AG04450 (cell line): ENCODE measurements at regions not wholly inside any gene's neighbourhood (a gene's known extent, or its start where the extent isn't known, plus 50 kb on each side); places are given as distances from the start of the nearest gene placed in this dataset.

Experiments
- CTCF ChIA-PET: fragments of 300-600, 350-600 bp; formaldehyde crosslinking; extraction: SDS; loops from one replicate; lab custom pipeline; 2022; ENCODE audit warnings: antibody characterized with exemption, inconsistent platforms; lab: Charles Lee
- POLR2A ChIA-PET: fragments of 350-600 bp; formaldehyde crosslinking; extraction: SDS; loops from one replicate; lab custom pipeline; 2021; ENCODE audit warnings: antibody characterized with exemption, inconsistent platforms; lab: Yijun Ruan, JAX
- DNase-seq: peaks from one replicate; pipeline ENCODE4 v3.0.0-alpha.2; 2011; ENCODE audit warnings: low read depth, low spot score
- H3K27ac ChIP-seq: one replicate; pipeline ENCODE4 v1.5.1; 2012; ENCODE audit warnings: low read depth, low read length, control low read depth
- H3K27me3 ChIP-seq: one replicate; pipeline ENCODE4 v1.6.0; 2012; ENCODE audit warnings: low read length; ENCODE audit not compliant: control insufficient read depth, insufficient read depth
- H3K4me3 ChIP-seq: 2 replicates; pipeline ENCODE4 v1.5.1; 2011; ENCODE audit warnings: mild to moderate bottlenecking, low read depth, low read length, control low read depth
- H3K9me3 ChIP-seq: 2 replicates; pipeline ENCODE4 v1.5.1; 2012; ENCODE audit warnings: low read length; ENCODE audit not compliant: control insufficient read depth, insufficient read depth
- TF ChIP-seq, protein P1 (sequence below): IDR thresholded peaks from 2 replicates; pipeline ENCODE4 v1.5.1; 2011; ENCODE audit warnings: low read depth, low read length, control low read depth, inconsistent platforms

- Histone ChIP-seq H3K4me3 (no peak overlapping the region), H3K27me3 (no peaks in the 10 kb centered on the region), H3K27ac (no peak overlapping the region), H3K9me3 (no peaks in the 10 kb centered on the region)
- TF ChIP-seq, protein P1, sequence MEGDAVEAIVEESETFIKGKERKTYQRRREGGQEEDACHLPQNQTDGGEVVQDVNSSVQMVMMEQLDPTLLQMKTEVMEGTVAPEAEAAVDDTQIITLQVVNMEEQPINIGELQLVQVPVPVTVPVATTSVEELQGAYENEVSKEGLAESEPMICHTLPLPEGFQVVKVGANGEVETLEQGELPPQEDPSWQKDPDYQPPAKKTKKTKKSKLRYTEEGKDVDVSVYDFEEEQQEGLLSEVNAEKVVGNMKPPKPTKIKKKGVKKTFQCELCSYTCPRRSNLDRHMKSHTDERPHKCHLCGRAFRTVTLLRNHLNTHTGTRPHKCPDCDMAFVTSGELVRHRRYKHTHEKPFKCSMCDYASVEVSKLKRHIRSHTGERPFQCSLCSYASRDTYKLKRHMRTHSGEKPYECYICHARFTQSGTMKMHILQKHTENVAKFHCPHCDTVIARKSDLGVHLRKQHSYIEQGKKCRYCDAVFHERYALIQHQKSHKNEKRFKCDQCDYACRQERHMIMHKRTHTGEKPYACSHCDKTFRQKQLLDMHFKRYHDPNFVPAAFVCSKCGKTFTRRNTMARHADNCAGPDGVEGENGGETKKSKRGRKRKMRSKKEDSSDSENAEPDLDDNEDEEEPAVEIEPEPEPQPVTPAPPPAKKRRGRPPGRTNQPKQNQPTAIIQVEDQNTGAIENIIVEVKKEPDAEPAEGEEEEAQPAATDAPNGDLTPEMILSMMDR, result no peak
- ChIA-PET CTCF (no interaction called here), POLR2A (no interaction called here)
- DNase-seq, result no peak
Observed at GRCh38 chr2:41482659-41483058, 565.2 kb upstream of the PKDCC start.

GRCh38 chr2:41483226-41483625 is 564.6 kb upstream of the PKDCC start:
- CTCF ChIA-PET, result no interaction called here
- Histone ChIP-seq H3K9me3 (no peaks in the 10 kb centered on the region), H3K27me3 (no peaks in the 10 kb centered on the region), H3K4me3 (no peak overlapping the region), H3K27ac (no peak overlapping the region)
- TF ChIP-seq, protein P1, result no peak
- POLR2A ChIA-PET, result no interaction called here
- DNase-seq, result no peak

DNA sequence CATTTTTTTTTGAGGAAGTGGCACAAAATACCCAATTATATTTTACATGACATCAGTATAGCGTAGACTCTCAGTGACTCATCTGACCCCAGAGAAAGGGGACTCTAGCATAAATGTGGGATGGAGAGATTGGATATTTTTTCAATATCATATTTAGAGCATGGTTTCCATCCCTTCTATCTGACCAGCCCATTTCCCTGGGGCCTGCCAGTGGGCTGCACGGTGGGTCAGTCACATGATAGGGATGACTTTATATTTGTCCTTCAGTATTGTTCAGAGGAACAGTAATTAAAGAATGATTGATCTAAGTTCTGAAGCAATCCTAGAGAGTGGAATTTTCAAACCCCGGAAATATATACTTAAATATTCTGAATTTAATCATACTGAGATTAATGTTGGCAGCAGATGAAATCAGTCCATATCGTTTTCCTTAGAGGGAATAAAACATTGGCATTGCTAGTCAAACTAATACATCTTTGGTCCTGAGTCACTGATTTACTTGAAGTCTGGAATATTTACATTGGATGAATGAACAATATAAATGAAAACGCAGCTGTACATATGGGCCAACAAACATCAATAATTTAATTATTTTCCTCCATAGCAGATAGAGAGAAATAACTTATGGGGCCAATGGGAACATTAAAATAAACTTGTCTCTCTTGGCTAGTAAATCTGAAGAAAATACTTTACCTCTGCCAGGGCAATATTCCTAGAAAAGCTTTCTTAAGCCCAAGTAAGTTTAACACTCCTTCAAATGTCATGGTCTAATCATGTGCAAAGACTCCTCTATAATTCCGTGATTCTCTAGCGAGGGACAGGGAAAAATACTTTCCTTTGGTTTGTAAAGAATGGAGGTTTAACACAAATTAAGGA is 563.6 kb upstream of the PKDCC start:
- POLR2A ChIA-PET, result no interaction called here
- CTCF ChIA-PET, result no interaction called here
- H3K27ac ChIP-seq, result no peak overlapping the region
- no peak for DNase-seq
- TF ChIP-seq, protein P1, result no peak
- H3K27me3 ChIP-seq, result no peaks in the 10 kb centered on the region
- no peaks in the 10 kb centered on the region for H3K9me3 ChIP-seq
- no peak overlapping the region for H3K4me3 ChIP-seq

DNA sequence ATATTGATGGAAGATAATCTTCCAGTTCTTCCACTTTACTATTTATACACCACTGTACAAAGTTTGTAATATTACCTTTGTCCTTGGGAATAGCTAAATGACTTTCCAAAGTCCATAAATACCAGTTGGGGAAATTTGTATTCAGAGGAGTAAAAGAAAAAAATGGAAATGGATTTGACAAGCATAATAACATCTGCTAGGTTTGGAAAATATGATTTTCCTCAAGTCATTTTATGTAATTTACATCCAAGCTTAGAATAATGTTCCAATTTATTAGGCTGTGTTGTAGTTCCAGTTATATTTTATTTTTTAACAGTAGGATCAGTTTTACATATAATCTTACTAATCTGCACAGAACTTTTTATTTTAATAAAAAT is 563.0 kb upstream of the PKDCC start:
- Histone ChIP-seq H3K9me3 (no peaks in the 10 kb centered on the region), H3K27me3 (no peaks in the 10 kb centered on the region), H3K4me3 (no peak overlapping the region), H3K27ac (no peak overlapping the region)
- DNase-seq, result no peak
- POLR2A ChIA-PET, result no interaction called here
- TF ChIP-seq, protein P1, result no peak
- CTCF ChIA-PET, result no interaction called here

GRCh38 chr2:41486948-41487347 is 560.9 kb upstream of the PKDCC start:
- POLR2A ChIA-PET, result no interaction called here

More at GRCh38 chr2:41486948-41487347, 560.9 kb upstream of the PKDCC start:
- TF ChIP-seq, protein P1, result no peak
- no peak for DNase-seq
- Histone ChIP-seq H3K27me3 (no peaks in the 10 kb centered on the region), H3K4me3 (no peak overlapping the region), H3K27ac (no peak overlapping the region), H3K9me3 (no peaks in the 10 kb centered on the region)
- CTCF ChIA-PET, result no interaction called here
